ENCODE measurements at regions not wholly inside any gene's neighbourhood (a gene's known extent, or its start where the extent isn't known, plus 50 kb on each side); places are given as distances from the start of the nearest gene placed in this dataset.

DNA sequence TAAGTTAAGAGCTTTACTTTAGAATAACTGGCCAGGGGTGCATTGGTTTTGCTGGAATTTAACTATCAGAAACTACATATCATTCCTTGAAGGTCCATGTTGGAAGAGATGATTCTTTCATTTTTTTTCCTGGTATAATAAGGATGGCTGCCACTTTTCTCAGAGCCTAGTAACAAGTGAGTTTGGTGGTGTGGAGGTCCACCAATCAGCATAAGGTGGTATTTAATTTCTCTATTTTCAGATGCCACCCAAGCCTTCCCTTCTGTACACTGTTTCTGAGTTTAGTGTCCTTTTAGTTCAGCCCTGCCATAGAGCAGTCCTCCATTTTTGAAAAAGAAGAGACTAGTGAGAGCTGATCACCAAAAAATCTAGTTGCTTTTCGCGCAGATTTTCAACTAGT lies 386.3 kb downstream of the USP25 start:
- H3K27me3 Mint-ChIP-seq (ENCODE audit: low read depth), result no peaks in the 10 kb centered on the region
- H3K27ac Mint-ChIP-seq (ENCODE audit: unreplicated experiment), result peak overlapping the region; percentile 95
- no peak for DNase-seq (ENCODE audit: low spot score)
- no peak overlapping the region for H3K4me3 Mint-ChIP-seq (ENCODE audit: unreplicated experiment)
- peaks cover 48% of the 10 kb centered on the region for H3K4me1 Mint-ChIP-seq (ENCODE audit: low read depth)
- H3K9me3 Mint-ChIP-seq (ENCODE audit: low read depth), result peaks cover 20% of the 10 kb centered on the region
- H3K36me3 Mint-ChIP-seq (ENCODE audit: low read depth), result peaks cover 2% of the 10 kb centered on the region
- no peak for TF ChIP-seq CTCF (IDR thresholded peaks at IDR 0.05)

- peaks cover 48% of the 10 kb centered on the region for H3K4me1 Mint-ChIP-seq (ENCODE audit: low read depth)
- peak overlapping the region; percentile 95 for H3K27ac Mint-ChIP-seq (ENCODE audit: unreplicated experiment)
- peaks cover 22% of the 10 kb centered on the region for H3K9me3 Mint-ChIP-seq (ENCODE audit: low read depth)
- no peak for DNase-seq (ENCODE audit: low spot score)
- peaks cover 2% of the 10 kb centered on the region for H3K36me3 Mint-ChIP-seq (ENCODE audit: low read depth)
- no peak for TF ChIP-seq CTCF (IDR thresholded peaks at IDR 0.05)
- H3K27me3 Mint-ChIP-seq (ENCODE audit: low read depth), result no peaks in the 10 kb centered on the region
- H3K4me3 Mint-ChIP-seq (ENCODE audit: unreplicated experiment), result no peak overlapping the region
These were observed 387.0 kb downstream of the USP25 start for GRCh38 chr21:16116798-16117197.

GRCh38 chr21:16117331-16117730 lies 387.5 kb downstream of the USP25 start:
- Mint-ChIP-seq H3K36me3 (ENCODE audit: low read depth) (peaks cover 2% of the 10 kb centered on the region), H3K4me1 (ENCODE audit: low read depth) (peaks cover 47% of the 10 kb centered on the region)

DNA sequence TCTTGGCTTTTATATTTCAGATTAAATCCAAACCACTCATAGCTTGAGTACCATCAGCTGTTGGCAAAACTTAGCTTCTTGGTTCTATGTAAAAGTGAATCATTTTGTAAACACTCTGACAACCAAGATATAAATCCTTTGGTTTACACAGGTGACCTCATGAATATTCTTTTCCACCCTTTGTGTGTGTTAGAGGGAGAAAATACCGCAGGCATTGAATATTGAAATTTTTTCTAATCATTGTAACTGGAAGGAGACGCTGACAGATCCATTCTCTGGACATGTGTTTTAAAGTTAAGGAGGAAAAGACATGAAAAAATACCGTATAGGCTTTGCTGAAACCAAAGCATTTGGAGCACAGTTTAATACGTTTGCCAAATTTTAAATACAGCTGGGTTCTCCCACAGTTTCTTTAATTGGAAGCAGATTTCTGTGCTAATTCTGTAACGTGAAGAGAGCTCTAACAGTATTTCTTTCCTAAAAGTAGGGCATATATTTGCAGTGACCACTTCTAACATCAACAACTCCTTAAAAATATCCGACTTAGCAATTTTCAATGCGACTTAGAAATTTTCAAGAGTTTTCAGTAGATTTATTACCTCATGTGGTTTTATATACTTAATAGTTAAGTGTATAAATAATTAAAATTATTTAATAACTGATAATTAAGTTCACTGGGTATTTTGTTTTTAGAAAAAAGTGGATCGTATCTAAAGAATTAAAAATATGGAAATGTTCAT lies 388.2 kb downstream of the USP25 start:
- Mint-ChIP-seq H3K9me3 (ENCODE audit: low read depth) (peaks cover 27% of the 10 kb centered on the region), H3K36me3 (ENCODE audit: low read depth) (peaks cover 2% of the 10 kb centered on the region), H3K4me3 (ENCODE audit: unreplicated experiment) (peak overlapping the region; percentile 50), H3K27me3 (ENCODE audit: low read depth) (no peaks in the 10 kb centered on the region), H3K4me1 (ENCODE audit: low read depth) (peaks cover 40% of the 10 kb centered on the region), H3K27ac (ENCODE audit: unreplicated experiment) (peak overlapping the region; percentile 95)
- TF ChIP-seq CTCF (IDR thresholded peaks at IDR 0.05), result no peak
- DNase-seq (ENCODE audit: low spot score), result no peak

More at GRCh38 chr21:16117331-16117730, 387.5 kb downstream of the USP25 start:
- Mint-ChIP-seq H3K27me3 (ENCODE audit: low read depth) (no peaks in the 10 kb centered on the region), H3K9me3 (ENCODE audit: low read depth) (peaks cover 25% of the 10 kb centered on the region), H3K4me3 (ENCODE audit: unreplicated experiment) (peak overlapping the region; percentile 41), H3K27ac (ENCODE audit: unreplicated experiment) (peak overlapping the region; percentile 95)
- no peak for DNase-seq (ENCODE audit: low spot score)
- no peak for TF ChIP-seq CTCF (IDR thresholded peaks at IDR 0.05)

GRCh38 chr21:16124378-16125138 lies 394.8 kb downstream of the USP25 start:
- no peak for TF ChIP-seq CTCF (IDR thresholded peaks at IDR 0.05)

More at GRCh38 chr21:16124378-16125138, 394.8 kb downstream of the USP25 start:
- DNase-seq (ENCODE audit: low spot score), result no peak
- Mint-ChIP-seq H3K4me1 (ENCODE audit: low read depth) (peaks cover 28% of the 10 kb centered on the region), H3K36me3 (ENCODE audit: low read depth) (peaks cover 2% of the 10 kb centered on the region), H3K27ac (ENCODE audit: unreplicated experiment) (peak overlapping the region; percentile 92), H3K27me3 (ENCODE audit: low read depth) (no peaks in the 10 kb centered on the region), H3K9me3 (ENCODE audit: low read depth) (peaks cover 19% of the 10 kb centered on the region), H3K4me3 (ENCODE audit: unreplicated experiment) (peak overlapping the region; percentile 1)

Measured in chondrocyte (in vitro differentiated cells).